KBM-7 (cell line): ENCODE measurements at regions not wholly inside any gene's neighbourhood (a gene's known extent, or its start where the extent isn't known, plus 50 kb on each side); places are given as distances from the start of the nearest gene placed in this dataset.
"Not testable (repeated sequence)": the region's sequence is repeated elsewhere in the genome, so short reads cannot be mapped to it uniquely, and the experiment has no call there.

Experiments
- DNase-seq: peaks from one replicate; pipeline ENCODE4 v3.0.0-alpha.2; 2015
- in situ Hi-C: fragments of 300-500 bp; cut with MboI; formaldehyde crosslinking; loops from 2 replicates; pipeline ENCODE4 v1.14.3; 2020; ENCODE audit warnings: low sequenced_read_pairs, low pct_unique_long_range_greater_than_20kb, mixed read lengths

DNA sequence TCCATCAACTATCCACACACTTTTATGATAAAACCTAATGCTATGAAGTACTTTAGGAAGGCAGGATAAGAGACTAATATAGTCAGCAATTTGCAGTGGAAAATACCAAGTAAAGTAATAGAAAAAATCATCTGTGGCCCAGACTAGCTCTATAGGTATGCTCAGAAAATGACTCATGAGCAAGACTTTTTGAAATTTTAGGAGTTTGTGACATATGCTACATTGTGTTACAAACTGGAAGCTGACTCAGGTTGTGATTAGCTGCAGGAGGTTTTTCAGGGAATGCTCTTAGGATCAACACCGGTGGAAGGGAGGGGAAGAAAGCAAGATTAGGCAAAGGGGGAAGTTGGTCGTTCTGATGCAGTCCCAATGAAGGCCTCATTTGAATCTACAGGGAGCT is 56.1 kb downstream of the FEZF1 start:
- in situ Hi-C loops: no loop called here
- DNase-seq: no peak

DNA sequence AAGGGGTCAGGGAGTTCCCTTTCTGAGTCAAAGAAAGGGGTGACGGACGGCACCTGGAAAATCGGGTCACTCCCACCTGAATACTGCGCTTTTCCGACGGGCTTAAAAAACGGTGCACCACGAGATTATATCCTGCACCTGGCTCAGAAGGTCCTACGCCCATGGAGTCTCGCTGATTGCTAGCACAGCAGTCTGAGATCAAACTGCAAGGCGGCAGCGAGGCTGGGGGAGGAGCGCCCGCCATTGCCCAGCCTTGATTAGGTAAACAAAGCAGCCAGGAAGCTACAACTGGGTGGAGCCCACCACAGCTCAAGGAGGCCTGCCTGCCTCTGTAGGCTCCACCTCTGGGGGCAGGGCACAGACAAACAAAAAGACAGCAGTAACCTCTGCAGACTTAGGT is 65.8 kb downstream of the FEZF1 start:
- DNase-seq, in situ Hi-C loops: not testable (repeated sequence)

DNA sequence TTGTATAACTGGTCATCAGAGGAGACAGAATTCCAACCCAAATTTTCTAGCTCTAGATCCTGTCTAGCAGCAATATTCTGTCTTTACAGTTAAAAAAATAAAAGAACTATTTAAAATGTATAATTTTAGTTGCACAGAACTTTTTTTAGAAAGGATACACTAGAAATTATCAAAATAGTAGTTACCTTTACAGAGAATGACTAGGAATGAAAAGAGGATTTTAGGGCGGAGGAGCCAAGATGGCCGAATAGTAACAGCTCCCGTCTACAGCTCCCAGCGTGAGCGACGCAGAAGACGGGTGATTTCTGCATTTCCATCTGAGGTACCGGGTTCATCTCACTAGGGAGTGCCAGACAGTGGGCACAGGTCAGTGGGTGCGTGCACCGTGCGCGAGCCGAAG is 66.3 kb downstream of the FEZF1 start:
- in situ Hi-C loops, DNase-seq: not testable (repeated sequence)

DNA sequence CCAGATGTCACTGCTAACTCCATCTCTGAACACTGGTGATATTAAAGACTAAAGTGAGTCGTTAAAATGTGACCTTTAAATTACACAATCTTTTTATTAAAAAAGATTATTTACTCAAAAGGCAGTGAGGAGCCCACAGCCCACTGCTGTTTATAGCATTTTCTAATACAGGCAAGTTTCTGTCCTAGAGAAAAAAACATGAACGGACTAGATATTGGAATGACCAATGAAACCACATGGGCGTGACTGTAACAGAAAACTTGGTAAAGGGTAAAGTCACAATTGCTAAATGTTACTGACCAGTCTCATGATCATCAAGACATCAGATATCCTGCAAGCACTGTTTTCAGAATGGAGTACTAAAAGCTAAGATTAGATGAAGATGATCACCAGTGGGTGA is 78.7 kb downstream of the FEZF1 start:
- no peak for DNase-seq
- in situ Hi-C loops: no loop called here

DNA sequence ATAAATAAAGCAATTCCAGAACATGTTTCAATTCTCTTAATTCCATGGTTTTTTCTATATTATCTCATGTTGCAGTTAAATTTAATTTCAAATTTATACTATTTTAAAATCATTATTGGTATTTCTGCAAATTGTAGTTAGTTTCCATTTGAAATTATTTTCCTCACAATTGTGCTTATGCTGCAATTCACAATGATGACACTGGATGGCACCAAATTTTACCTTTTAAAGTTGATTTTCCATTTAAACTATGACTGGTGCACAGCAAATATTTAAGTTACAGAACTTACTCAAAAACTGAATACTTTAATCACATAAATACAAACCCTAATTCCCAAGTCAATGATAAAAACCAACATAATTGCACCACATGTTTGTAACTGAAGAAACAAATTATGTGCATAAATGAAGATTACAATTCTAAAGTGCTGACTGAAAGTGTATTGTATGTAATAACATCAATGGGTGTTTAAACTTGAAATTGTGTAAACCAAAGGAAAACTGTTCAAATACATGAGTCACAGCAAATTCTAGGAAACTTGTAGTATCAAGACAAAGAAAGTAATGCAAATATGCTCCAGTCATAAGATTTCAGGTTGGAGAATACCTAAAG is 75.3 kb upstream of the AASS start:
- in situ Hi-C loops: loop anchor here (25.0 kb wide), 1 partner anchor 318 kb away; no protein-coding TSS in a partner anchor
- DNase-seq: peak; percentile 38

DNA sequence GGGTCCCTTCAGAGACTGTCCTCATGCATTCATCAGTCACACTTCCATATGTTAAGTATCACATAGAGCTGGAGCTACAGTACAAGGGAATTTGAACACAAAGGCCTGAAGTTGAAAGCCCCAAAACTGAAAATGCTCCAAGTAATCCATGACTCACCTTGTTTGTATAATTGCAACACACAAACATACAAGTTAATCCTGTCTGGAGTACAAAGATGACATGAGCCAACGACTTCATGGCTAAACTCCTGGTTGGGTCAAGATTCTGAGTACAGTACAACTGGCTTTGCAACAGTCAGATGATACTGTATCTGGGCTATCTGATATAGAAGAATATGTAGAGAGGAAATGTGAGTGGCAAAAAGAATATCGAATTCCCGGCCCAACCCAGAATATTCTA is 73.1 kb upstream of the AASS start:
- DNase-seq: no peak
- in situ Hi-C loops: loop anchor here (25.0 kb wide), 1 partner anchor 320 kb away; no protein-coding TSS in a partner anchor

DNA sequence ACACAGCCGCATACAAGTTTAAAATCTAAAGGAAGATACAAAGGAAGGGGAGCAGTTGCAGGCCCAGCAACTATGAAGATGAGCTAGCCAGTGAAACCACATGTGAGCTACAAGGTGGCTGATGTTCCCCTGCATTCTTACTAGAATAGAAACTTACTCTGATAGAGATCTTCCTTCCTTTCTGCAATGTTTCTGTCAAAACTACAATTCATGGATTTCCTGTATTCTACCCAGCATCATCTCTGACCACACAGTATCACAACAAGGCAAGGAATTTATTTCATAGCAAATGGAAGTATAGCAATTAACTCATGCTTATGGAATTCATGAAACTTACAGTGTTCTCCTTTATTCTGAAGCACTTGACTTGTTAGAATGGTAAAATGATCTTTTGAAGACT is 68.7 kb upstream of the AASS start:
- in situ Hi-C loops: loop anchor here (25.0 kb wide), 1 partner anchor 325 kb away; no protein-coding TSS in a partner anchor

DNA sequence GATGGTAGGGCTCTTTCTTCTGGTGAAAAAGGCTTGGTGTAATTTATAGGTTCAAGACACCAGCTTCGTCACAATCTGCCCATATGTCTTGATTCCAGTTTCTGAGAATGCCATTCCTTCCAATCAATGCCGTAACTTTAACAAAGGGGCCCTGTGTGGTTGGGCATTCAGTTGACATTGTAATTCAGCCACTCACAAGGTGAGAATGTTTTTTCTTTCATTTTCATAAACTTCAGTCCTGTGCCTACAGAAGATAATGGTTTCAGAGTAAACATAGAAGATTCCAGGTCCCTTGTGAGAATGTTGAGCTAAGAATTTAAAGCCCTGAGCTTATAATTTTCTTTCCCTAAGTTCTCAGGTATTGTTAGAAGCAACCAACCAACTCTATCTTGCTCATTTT is 67.3 kb upstream of the AASS start:
- no peak for DNase-seq
- in situ Hi-C loops: loop anchor here (25.0 kb wide), 1 partner anchor 326 kb away; no protein-coding TSS in a partner anchor

More for the DNA sequence above, 68.7 kb upstream of the AASS start:
- DNase-seq: no peak

DNA sequence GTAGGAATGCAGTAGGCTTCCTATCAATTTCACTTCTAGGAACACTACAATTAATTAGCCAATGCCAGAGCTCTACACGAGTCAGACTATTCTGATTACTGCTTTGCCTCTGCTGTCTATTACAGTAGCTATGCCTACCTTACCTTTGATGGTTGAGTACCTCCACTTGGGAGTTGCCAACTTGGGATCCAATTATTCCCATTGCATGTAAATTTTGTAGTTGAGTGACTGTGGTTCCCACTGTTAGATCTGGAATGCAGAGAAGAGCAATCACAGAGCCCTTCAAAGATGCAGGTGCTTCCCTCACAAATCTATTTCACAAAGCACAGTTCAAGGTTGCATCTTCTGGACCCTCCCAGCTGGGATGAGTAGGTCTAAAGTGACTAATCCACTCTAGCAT is 62.9 kb upstream of the AASS start:
- in situ Hi-C loops: loop anchor here (25.0 kb wide), 1 partner anchor 330 kb away; no protein-coding TSS in a partner anchor
- no peak for DNase-seq

DNA sequence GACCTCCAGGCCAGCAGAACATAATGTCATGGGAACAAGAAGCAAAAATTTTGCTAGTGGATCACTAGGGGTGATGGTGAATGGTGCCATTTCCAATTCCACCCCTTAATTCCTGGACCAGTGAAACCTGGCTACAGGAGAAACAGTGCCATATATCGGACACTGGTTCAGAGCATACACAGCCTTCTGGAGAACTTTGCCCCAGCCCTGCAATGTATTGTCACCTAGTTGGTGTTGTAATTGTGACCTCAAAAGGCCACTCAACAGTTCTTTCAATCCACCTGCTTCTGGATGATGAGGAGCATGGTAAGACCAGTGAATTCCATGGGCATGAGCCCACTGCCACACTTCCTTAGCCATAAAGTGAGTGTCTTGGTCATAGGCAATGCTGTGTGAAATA is 59.8 kb upstream of the AASS start:
- in situ Hi-C loops: loop anchor here (25.0 kb wide), 1 partner anchor 333 kb away; no protein-coding TSS in a partner anchor
- no peak for DNase-seq

DNA sequence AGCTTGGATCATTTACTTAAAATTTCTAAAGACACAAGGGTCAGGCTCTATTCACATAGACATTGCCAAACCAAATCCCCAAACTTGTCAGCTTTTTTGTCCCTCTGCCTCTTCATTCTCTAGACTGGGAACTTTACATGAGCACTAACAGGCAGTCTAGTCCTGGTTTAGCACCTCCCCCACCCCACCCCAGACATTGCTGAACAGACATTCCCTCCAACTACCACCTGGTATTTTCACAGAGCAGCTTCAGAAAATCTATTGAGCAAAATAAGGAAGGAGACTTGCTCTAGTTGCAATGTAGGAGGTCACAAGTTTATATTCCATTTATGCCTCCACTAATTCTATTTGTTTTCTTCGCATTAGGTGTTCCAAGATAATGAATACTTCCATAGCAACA is 56.8 kb upstream of the AASS start:
- no peak for DNase-seq
- in situ Hi-C loops: loop anchor here (25.0 kb wide), 1 partner anchor 336 kb away; no protein-coding TSS in a partner anchor

DNA sequence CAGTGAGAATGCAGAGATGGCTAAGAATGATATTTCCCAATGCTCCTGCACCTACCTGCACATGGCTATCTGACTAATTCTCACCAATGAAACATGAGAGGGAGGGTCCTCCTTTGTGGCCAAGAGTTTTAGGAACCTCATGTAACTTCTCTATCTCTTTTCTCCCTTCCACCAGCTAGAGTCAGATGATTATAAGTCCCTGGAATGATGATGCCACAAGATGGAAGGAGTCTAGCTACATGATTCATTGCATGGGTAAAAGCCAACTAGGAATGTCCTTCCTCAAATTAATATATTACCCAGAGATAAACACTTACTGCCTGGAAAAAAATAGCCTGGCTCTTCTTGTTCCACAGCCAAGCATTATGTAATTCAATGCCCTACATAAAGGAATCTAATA is 55.1 kb upstream of the AASS start:
- DNase-seq: no peak
- in situ Hi-C loops: no loop called here

DNA sequence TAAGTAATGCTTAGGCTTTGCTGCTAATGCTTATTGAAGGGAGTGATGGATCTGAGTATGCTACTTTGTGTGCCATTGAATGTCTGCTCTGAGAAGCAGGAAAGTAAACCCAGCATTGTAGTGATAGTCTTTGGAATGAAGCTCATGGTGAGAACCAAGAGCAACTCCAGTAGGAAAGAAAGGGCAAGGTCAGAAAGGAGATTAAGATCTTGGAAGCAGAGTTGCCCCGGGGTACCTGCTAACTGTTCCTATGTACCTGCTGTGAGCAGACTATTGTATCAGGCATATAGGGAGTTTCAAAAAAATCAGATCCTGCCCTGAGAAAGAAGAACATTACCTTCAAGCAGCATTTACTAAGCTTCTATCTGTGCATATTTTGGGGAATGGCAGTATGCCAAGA is 54.5 kb upstream of the AASS start:
- no peak for DNase-seq

More for the DNA sequence above, 54.5 kb upstream of the AASS start:
- in situ Hi-C loops: no loop called here
